IMR-90 (cell line): ENCODE measurements at regions not wholly inside any gene's neighbourhood (a gene's known extent, or its start where the extent isn't known, plus 50 kb on each side); places are given as distances from the start of the nearest gene placed in this dataset.

Experiments used
- ATAC-seq: fragments of 200-7000 bp; cut with Tn5 transposase; 2 replicates; pipeline ENCODE4 v1.9.1; 2020; ENCODE audit warnings: low read depth, mild to moderate bottlenecking, moderate library complexity
- BruUV-seq: library from RNA; stranded (reverse); fragments of 400-500 nt; replicated peaks from 2 replicates; lab custom pipeline; 2021; lab: Mats Ljungman, UMichigan
- CTCF ChIA-PET: fragments of 300-600 bp; formaldehyde crosslinking; extraction: SDS; loops from one replicate; lab custom pipeline; 2021; ENCODE audit warnings: antibody characterized with exemption; lab: Yijun Ruan, JAX
- POLR2A ChIA-PET: fragments of 300-600 bp; sonication (Branson Sonifier 250); formaldehyde crosslinking; loops from one replicate; lab custom pipeline; 2022; ENCODE audit warnings: antibody characterized with exemption; ENCODE audit not compliant: unreplicated experiment; lab: Charles Lee
- DNase-seq: peaks from one replicate; pipeline ENCODE4 v3.0.0; 2013
- H2AFZ ChIP-seq: replicated peaks from 2 replicates; pipeline ENCODE3; 2013; ENCODE audit warnings: low read length, mild to moderate bottlenecking; ENCODE audit not compliant: poor library complexity
- H2AK5ac ChIP-seq: 2 replicates; pipeline ENCODE4 v1.6.1; 2013; ENCODE audit warnings: low read depth, low read length, inconsistent platforms
- H2AK9ac ChIP-seq: replicated peaks from 2 replicates; pipeline ENCODE3; 2013; ENCODE audit warnings: mild to moderate bottlenecking, low read depth, low read length, moderate library complexity; ENCODE audit not compliant: poor library complexity
- H2BK120ac ChIP-seq: 2 replicates; pipeline ENCODE4 v1.6.1; 2013; ENCODE audit warnings: low read depth, low read length, inconsistent platforms
- H2BK15ac ChIP-seq: 3 replicates; pipeline ENCODE4 v1.6.1; 2013; ENCODE audit warnings: low read depth, low read length, inconsistent platforms
- H2BK20ac ChIP-seq: 2 replicates; pipeline ENCODE4 v1.6.1; 2013; ENCODE audit warnings: low read depth, mild to moderate bottlenecking, inconsistent platforms, low read length, moderate library complexity
- H2BK5ac ChIP-seq: 2 replicates; pipeline ENCODE4 v1.6.1; 2013; ENCODE audit warnings: mild to moderate bottlenecking, low read depth, low read length, inconsistent platforms; ENCODE audit not compliant: poor library complexity, severe bottlenecking
- H3K14ac ChIP-seq: replicated peaks from 2 replicates; pipeline ENCODE4 v1.6.1; 2013; ENCODE audit warnings: low read depth, low read length, inconsistent platforms
- H3K18ac ChIP-seq: 2 replicates; pipeline ENCODE4 v1.6.1; 2013; ENCODE audit warnings: low read depth, low read length, control low read depth
- H3K23ac ChIP-seq: 2 replicates; pipeline ENCODE4 v1.6.1; 2013; ENCODE audit warnings: low read depth, low read length, inconsistent platforms
- H3K27ac ChIP-seq: 2 replicates; pipeline ENCODE4 v1.5.1; 2013; ENCODE audit warnings: mild to moderate bottlenecking, control low read depth, low read length; ENCODE audit not compliant: insufficient read depth
- H3K27me3 ChIP-seq: 2 replicates; pipeline ENCODE4 v1.6.1; 2013; ENCODE audit warnings: low read length; ENCODE audit not compliant: control insufficient read depth, insufficient read depth
- H3K36me3 ChIP-seq: 2 replicates; pipeline ENCODE4 v1.6.1; 2013; ENCODE audit warnings: low read length, mixed read lengths; ENCODE audit not compliant: control insufficient read depth, insufficient read depth
- H3K4ac ChIP-seq: 2 replicates; pipeline ENCODE4 v1.6.1; 2013; ENCODE audit warnings: low read depth, low read length, inconsistent platforms
- H3K4me1 ChIP-seq: 2 replicates; pipeline ENCODE4 v1.6.1; 2013; ENCODE audit warnings: low read length, mixed read lengths; ENCODE audit not compliant: control insufficient read depth, insufficient read depth
- H3K4me2 ChIP-seq: 2 replicates; pipeline ENCODE4 v1.6.1; 2013; ENCODE audit warnings: low read depth, mild to moderate bottlenecking, control low read depth, low read length, moderate library complexity
- H3K4me3 ChIP-seq: 2 replicates; pipeline ENCODE4 v1.5.1; 2013; ENCODE audit warnings: low read depth, mild to moderate bottlenecking, control low read depth, low read length, moderate library complexity; ENCODE audit not compliant: insufficient read depth
- H3K56ac ChIP-seq: 2 replicates; pipeline ENCODE4 v1.6.1; 2013; ENCODE audit warnings: low read length, inconsistent platforms; ENCODE audit not compliant: insufficient read depth; ENCODE audit errors: extremely low read depth
- H3K79me1 ChIP-seq, 2 experiments: 2 replicates each; pipeline ENCODE4 v1.6.1; 2013; ENCODE audit warnings: low read length in 2 of 2, inconsistent platforms in 1 of 2, low read depth in 1 of 2
- H3K9ac ChIP-seq: 2 replicates; pipeline ENCODE4 v1.6.1; 2013; ENCODE audit warnings: low read depth, low read length, control low read depth
- H3K9me1 ChIP-seq: 2 replicates; pipeline ENCODE4 v1.6.1; 2013; ENCODE audit warnings: low read length, inconsistent platforms; ENCODE audit not compliant: insufficient read depth
- H3K9me3 ChIP-seq: 2 replicates; pipeline ENCODE4 v1.6.1; 2013; ENCODE audit warnings: low read length; ENCODE audit not compliant: control insufficient read depth, insufficient read depth
- H4K20me1 ChIP-seq: 2 replicates; pipeline ENCODE4 v1.6.1; 2013; ENCODE audit warnings: low read length, inconsistent platforms; ENCODE audit not compliant: insufficient read depth
- H4K5ac ChIP-seq: 2 replicates; pipeline ENCODE4 v1.6.1; 2013; ENCODE audit warnings: mild to moderate bottlenecking, low read depth, low read length, control low read depth
- H4K8ac ChIP-seq, 2 experiments: 2 replicates each; pipeline ENCODE4 v1.6.1; 2013; ENCODE audit warnings: low read depth in 2 of 2, low read length in 2 of 2, control low read depth in 1 of 2, inconsistent platforms in 1 of 2
- H4K91ac ChIP-seq: 2 replicates; pipeline ENCODE4 v1.6.1; 2013; ENCODE audit warnings: low read depth, low read length, inconsistent platforms; ENCODE audit not compliant: insufficient read depth
- CEBPB ChIP-seq: IDR thresholded peaks from 2 replicates; pipeline ENCODE4 v1.6.1; 2012; ENCODE audit warnings: low read depth, low read length, improper control_type of control experiment
- NFE2L2 ChIP-seq: fragments of 150-350 bp; IDR thresholded peaks from 2 replicates; pipeline ENCODE4 v1.6.1; 2016; ENCODE audit warnings: low read depth, mild to moderate bottlenecking, low read length
- WGBS, 2 experiments: methylation state at CpG; one replicate each; pipeline versions ENCODE4 v1.1.5 to v1.1.7; 2013; ENCODE audit warnings: missing lambda C conversion rate in 2 of 2; ENCODE audit not compliant: insufficient read length in 1 of 2; ENCODE audit errors: extremely low coverage in 2 of 2; 5-methylcytosine and 5-hydroxymethylcytosine counted together
- dilution Hi-C: fragments of 300-500 bp; cut with HindIII; formaldehyde crosslinking; loops from one replicate; pipeline ENCODE4 v1.14.3; 2018; ENCODE audit warnings: low sequenced_read_pairs; ENCODE audit not compliant: unreplicated experiment
- in situ Hi-C: fragments of 300-500 bp; cut with MboI; formaldehyde crosslinking; loops from 3 replicates; pipeline ENCODE4 v1.14.3; 2019; ENCODE audit warnings: low sequenced_read_pairs, inconsistent platforms, mixed read lengths
- intact Hi-C: fragments of 100-400 bp; cut with micrococcal nuclease; formaldehyde crosslinking; loops from 2 replicates; pipeline ENCODE4 v1.10.0; 2022

GRCh38 chr18:30016179-30016578, 1026.4 kb downstream of the DSC3 start:
- in situ Hi-C loops (no loop called here), intact Hi-C loops (no loop called here), dilution Hi-C loops (no loop called here)
- H2AFZ ChIP-seq, result no peak overlapping the region
- no peak overlapping the region for H3K56ac ChIP-seq
- TF ChIP-seq CEBPB (no peak), NFE2L2 (peak; percentile 61)
- no peak overlapping the region for H4K8ac ChIP-seq
- no peaks in the 10 kb centered on the region for H3K27me3 ChIP-seq
- no peak overlapping the region for H4K5ac ChIP-seq
- no CpG with 5 or more reads among the region's 2 CpGs for WGBS, 2 experiments
- no peak overlapping the region for H3K4me2 ChIP-seq
- no TSS peak for BruUV-seq
- no peak overlapping the region for H3K18ac ChIP-seq
- DNase-seq, result no peak
- no peak overlapping the region for H2BK5ac ChIP-seq
- no peak overlapping the region for H4K91ac ChIP-seq
- H2AK5ac ChIP-seq, result no peak overlapping the region
- H4K20me1 ChIP-seq, result no peaks in the 10 kb centered on the region
- no peak overlapping the region for H3K4ac ChIP-seq
- ChIA-PET POLR2A (no interaction called here), CTCF (no interaction called here)
- no peak overlapping the region for H3K9ac ChIP-seq
- H3K79me1 ChIP-seq, result no peaks in the 10 kb centered on the region
- no peak overlapping the region for H2BK120ac ChIP-seq
- H3K4me3 ChIP-seq, result no peak overlapping the region
- no peak overlapping the region for H2BK15ac ChIP-seq
- no peak for ATAC-seq
- H3K27ac ChIP-seq, result no peak overlapping the region
- no peaks in the 10 kb centered on the region for H3K9me3 ChIP-seq
- no peak overlapping the region for H3K14ac ChIP-seq
- H3K9me1 ChIP-seq, result no peaks in the 10 kb centered on the region
- no peak overlapping the region for H2AK9ac ChIP-seq
- no peaks in the 10 kb centered on the region for H3K36me3 ChIP-seq
- no peak overlapping the region for H2BK20ac ChIP-seq
- H3K4me1 ChIP-seq, result no peaks in the 10 kb centered on the region
- no peak overlapping the region for H3K23ac ChIP-seq
